Kidney epithelial cell (primary cell): ENCODE measurements at regions not wholly inside any gene's neighbourhood (a gene's known extent, or its start where the extent isn't known, plus 50 kb on each side); places are given as distances from the start of the nearest gene placed in this dataset.

Experiments
- DNase-seq: peaks from one replicate; pipeline ENCODE4 v3.0.0-alpha.2; 2010; ENCODE audit warnings: low read depth
- H3K27me3 ChIP-seq: 2 replicates; pipeline ENCODE4 v1.6.0; 2011; ENCODE audit warnings: low read length; ENCODE audit not compliant: control insufficient read depth, insufficient read depth
- H3K36me3 ChIP-seq: 2 replicates; pipeline ENCODE4 v1.5.1; 2011; ENCODE audit warnings: low read length; ENCODE audit not compliant: control insufficient read depth, insufficient read depth
- H3K4me3 ChIP-seq: 2 replicates; pipeline ENCODE4 v1.5.1; 2011; ENCODE audit warnings: low read depth, mild to moderate bottlenecking, control low read depth, low read length
- CTCF ChIP-seq: IDR thresholded peaks from 2 replicates; pipeline ENCODE4 v1.5.1; 2011; ENCODE audit warnings: mild to moderate bottlenecking, moderate library complexity, low read length, control low read depth, inconsistent platforms; ENCODE audit not compliant: insufficient read depth, poor library complexity, severe bottlenecking

- DNase-seq, result no peak
- no peaks in the 10 kb centered on the region for H3K36me3 ChIP-seq
- H3K4me3 ChIP-seq, result no peak overlapping the region
- TF ChIP-seq CTCF, result no peak
- no peaks in the 10 kb centered on the region for H3K27me3 ChIP-seq
These were observed 1929.6 kb upstream of the CDH6 start for GRCh38 chr5:29263915-29264351.

GRCh38 chr5:29262339-29263123 lies 1931.0 kb upstream of the CDH6 start:
- Histone ChIP-seq H3K36me3 (no peaks in the 10 kb centered on the region), H3K4me3 (no peak overlapping the region), H3K27me3 (no peaks in the 10 kb centered on the region)
- TF ChIP-seq CTCF, result no peak
- DNase-seq, result no peak

DNA sequence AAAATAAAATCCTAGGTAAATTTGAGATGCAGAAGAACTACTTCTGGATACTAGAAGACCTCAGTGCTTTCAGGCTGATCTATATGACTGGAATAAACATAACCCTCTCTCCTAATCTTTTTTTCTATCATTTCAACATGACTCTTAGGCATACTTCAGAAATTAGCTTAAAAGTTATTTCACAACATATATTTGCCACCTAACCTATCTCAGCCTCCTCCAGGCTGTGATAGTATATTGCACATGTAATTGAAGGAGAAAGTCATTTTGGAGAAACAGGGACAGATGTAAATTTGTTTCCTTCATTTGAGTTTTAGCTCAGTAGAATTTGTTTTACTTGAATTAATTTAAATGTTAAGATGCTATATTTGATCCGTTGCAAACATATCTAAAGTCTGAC lies 1932.3 kb upstream of the CDH6 start:
- no peak for DNase-seq
- no peaks in the 10 kb centered on the region for H3K36me3 ChIP-seq
- TF ChIP-seq CTCF, result no peak
- H3K27me3 ChIP-seq, result no peaks in the 10 kb centered on the region
- no peak overlapping the region for H3K4me3 ChIP-seq

- Histone ChIP-seq H3K36me3 (no peaks in the 10 kb centered on the region), H3K27me3 (no peaks in the 10 kb centered on the region), H3K4me3 (no peak overlapping the region)
- no peak for TF ChIP-seq CTCF
- DNase-seq, result no peak
These were observed 1941.1 kb upstream of the CDH6 start for GRCh38 chr5:29252390-29252789.

DNA sequence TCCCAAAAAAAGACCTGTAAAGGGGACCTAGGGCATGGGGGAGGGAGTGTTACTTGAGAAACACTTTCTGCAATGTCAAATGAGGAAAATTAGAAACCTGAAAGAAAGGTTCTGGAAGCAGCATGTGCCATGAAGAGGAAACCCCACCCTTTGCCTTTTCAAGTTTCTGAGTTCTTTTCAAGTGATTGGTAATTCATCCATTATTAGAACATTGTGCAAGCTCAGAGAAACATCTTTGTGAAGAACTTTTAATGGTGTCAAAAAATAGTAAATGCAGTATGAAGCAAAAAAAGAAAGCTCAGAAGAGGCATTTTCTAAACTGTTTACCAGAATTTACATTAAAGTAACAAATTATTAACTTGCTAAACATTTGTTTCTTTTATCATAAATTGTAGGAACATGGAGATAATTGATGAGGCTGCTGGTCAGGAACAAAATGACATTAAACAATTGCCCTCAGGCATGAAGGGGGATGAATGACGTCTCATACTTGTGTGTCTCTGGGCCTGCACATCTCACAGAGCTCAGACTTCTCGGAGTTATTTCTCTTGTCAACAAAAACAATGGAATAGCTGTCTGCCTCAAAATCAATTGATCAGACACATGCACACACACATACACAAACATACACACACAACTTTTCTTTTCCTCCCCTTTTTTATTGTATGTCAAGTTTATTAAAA lies 1946.0 kb upstream of the CDH6 start:
- no peak for TF ChIP-seq CTCF

More for the DNA sequence above, 1946.0 kb upstream of the CDH6 start:
- H3K27me3 ChIP-seq, result no peaks in the 10 kb centered on the region
- H3K4me3 ChIP-seq, result no peak overlapping the region
- no peak for DNase-seq
- H3K36me3 ChIP-seq, result no peaks in the 10 kb centered on the region
